ENCODE measurements at regions not wholly inside any gene's neighbourhood (a gene's known extent, or its start where the extent isn't known, plus 50 kb on each side); places are given as distances from the start of the nearest gene placed in this dataset.

- TF ChIP-seq CTCF (IDR thresholded peaks at IDR 0.05) = no peak
- TF ChIP-seq POLR2A (IDR thresholded peaks at IDR 0.05) = no peak
These were observed 1008.3 kb downstream of the PCDH18 start for GRCh38 chr4:136524039-136524438.
